HCT116 (cell line): ENCODE measurements at regions not wholly inside any gene's neighbourhood (a gene's known extent, or its start where the extent isn't known, plus 50 kb on each side); places are given as distances from the start of the nearest gene placed in this dataset.

Experiments
- ATAC-seq: fragments of 200-7000 bp; cut with Tn5 transposase; 2 replicates; pipeline ENCODE4 v1.9.1; 2020; ENCODE audit warnings: mild to moderate bottlenecking, moderate library complexity
- BruUV-seq: library from RNA; stranded (reverse); fragments of 400-500 nt; replicated peaks from 2 replicates; lab custom pipeline; 2021; lab: Mats Ljungman, UMichigan
- CTCF ChIA-PET: fragments of 300-600 bp; sonication (Branson Sonifier 250); formaldehyde crosslinking; loops from one replicate; lab custom pipeline; 2021; ENCODE audit warnings: antibody characterized with exemption; lab: Charles Lee
- POLR2A ChIA-PET: fragments of 300-600, 350-600 bp; sonication (Branson Sonifier 250); formaldehyde crosslinking; loops from one replicate; lab custom pipeline; 2021; ENCODE audit warnings: antibody characterized with exemption; lab: Charles Lee
- RAD21 ChIA-PET, 2 experiments: fragments of 300-600 bp; sonication (Branson Sonifier 250); formaldehyde crosslinking; loops; one replicate each; lab custom pipeline; 2023; ENCODE audit warnings: low total read pairs in 2 of 2; ENCODE audit not compliant: uncharacterized antibody in 2 of 2, unreplicated experiment in 2 of 2, low non-redundant PET in 1 of 2; lab: Charles Lee
- DNase-seq: peaks from one replicate; pipeline ENCODE4 v3.0.0-alpha.2; 2010; ENCODE audit warnings: low read depth, low spot score
- H2AFZ ChIP-seq: fragments of 200-600 bp; shearing (Covaris generic), sonication (generic); 2 replicates; pipeline ENCODE4 v1.6.1; 2017; ENCODE audit warnings: low read depth, mixed run types, mixed read lengths, antibody characterized with exemption, low read length; ENCODE audit not compliant: poor library complexity, severe bottlenecking
- H3K27ac ChIP-seq: 2 replicates; pipeline ENCODE4 v1.5.1; 2012; ENCODE audit warnings: low read depth, low read length
- H3K27me3 ChIP-seq: fragments of 200-600 bp; sonication (generic); 2 replicates; pipeline ENCODE4 v1.6.1; 2016; ENCODE audit warnings: mixed run types, low read length, mixed read lengths; ENCODE audit not compliant: insufficient read depth
- H3K36me3 ChIP-seq, 2 experiments: fragments of 200-500 bp in 1 of 2; fragments of 200-600 bp in 1 of 2; sonication (Bioruptor generic) in 1 of 2; sonication (generic) in 1 of 2; 2 replicates each; pipeline versions ENCODE4 v1.5.1 to v1.6.1; 2014 to 2016; ENCODE audit warnings: low read length in 2 of 2, inconsistent platforms in 1 of 2, mixed read lengths in 1 of 2, mixed run types in 1 of 2; ENCODE audit not compliant: insufficient read depth in 2 of 2, control insufficient read depth in 1 of 2
- H3K4me1 ChIP-seq, 2 experiments: fragments of 200-600 bp in 1 of 2; sonication (generic) in 1 of 2; 2 replicates each; pipeline versions ENCODE4 v1.5.1 to v1.6.1; 2012 to 2017; ENCODE audit warnings: low read length in 2 of 2, inconsistent platforms in 1 of 2, mild to moderate bottlenecking in 1 of 2, mixed read lengths in 1 of 2, mixed run types in 1 of 2, moderate library complexity in 1 of 2; ENCODE audit not compliant: insufficient read depth in 2 of 2, control insufficient read depth in 1 of 2
- H3K4me2 ChIP-seq: fragments of 200-600 bp; sonication (generic); 2 replicates; pipeline ENCODE4 v1.6.1; 2017; ENCODE audit warnings: mixed run types, low read length, mixed read lengths
- H3K4me3 ChIP-seq, 2 experiments: fragments of 200-600 bp in 1 of 2; sonication (generic) in 1 of 2; replicated peaks in 1 of 2; 2 replicates each; pipeline ENCODE4 v1.5.1; 2011 to 2016; ENCODE audit warnings: low read length in 2 of 2, control low read depth in 1 of 2, low read depth in 1 of 2, mild to moderate bottlenecking in 1 of 2, mixed read lengths in 1 of 2, mixed run types in 1 of 2
- H3K79me2 ChIP-seq: fragments of 200-600 bp; sonication (generic); 2 replicates; pipeline ENCODE4 v1.6.1; 2017; ENCODE audit warnings: mild to moderate bottlenecking, mixed run types, low read length, moderate library complexity, mixed read lengths; ENCODE audit not compliant: insufficient read depth
- H3K9ac ChIP-seq: fragments of 200-600 bp; sonication (generic); 2 replicates; pipeline ENCODE4 v1.6.1; 2016; ENCODE audit warnings: low read length, mixed read lengths
- H3K9me2 ChIP-seq: fragments of 200-600 bp; sonication (generic), shearing (Covaris generic); 2 replicates; pipeline ENCODE4 v1.6.1; 2017; ENCODE audit warnings: mixed run types, mild to moderate bottlenecking, moderate library complexity; ENCODE audit not compliant: insufficient read depth
- H3K9me3 ChIP-seq, 2 experiments: fragments of 200-500 bp in 1 of 2; fragments of 200-600 bp in 1 of 2; sonication (Bioruptor generic) in 1 of 2; sonication (generic) in 1 of 2; 2 replicates each; pipeline ENCODE4 v1.6.1; 2014 to 2017; ENCODE audit warnings: low read length in 2 of 2, mixed read lengths in 2 of 2, inconsistent platforms in 1 of 2, low read depth in 1 of 2, mild to moderate bottlenecking in 1 of 2, mixed run types in 1 of 2, moderate library complexity in 1 of 2; ENCODE audit not compliant: control insufficient read depth in 1 of 2, insufficient read depth in 1 of 2
- H4K20me1 ChIP-seq: fragments of 200-600 bp; sonication (generic), shearing (Covaris generic); 2 replicates; pipeline ENCODE4 v1.6.1; 2017; ENCODE audit warnings: mixed run types, mild to moderate bottlenecking, moderate library complexity; ENCODE audit not compliant: insufficient read depth
- CBX3 ChIP-seq: IDR thresholded peaks from 2 replicates; pipeline ENCODE4 v1.6.1; 2012; ENCODE audit warnings: low read depth
- CEBPB ChIP-seq: IDR thresholded peaks from 2 replicates; pipeline ENCODE4 v1.6.1; 2012; ENCODE audit warnings: low read depth
- EGR1 ChIP-seq: IDR thresholded peaks from 2 replicates; pipeline ENCODE4 v1.6.1; 2012; ENCODE audit warnings: low read depth
- ELF1 ChIP-seq: IDR thresholded peaks from 2 replicates; pipeline ENCODE4 v1.6.1; 2012; ENCODE audit warnings: low read depth, borderline replicate concordance
- EZH2 ChIP-seq: fragments of 200-600 bp; sonication (generic); IDR thresholded peaks from 2 replicates; pipeline ENCODE4 v1.6.1; 2017; ENCODE audit warnings: antibody characterized with exemption, mixed run types
- EZH2phosphoT487 ChIP-seq: fragments of 200-600 bp; IDR thresholded peaks from 2 replicates; pipeline ENCODE4 v1.6.1; 2018; ENCODE audit warnings: antibody characterized with exemption, borderline replicate concordance
- FOSL1 ChIP-seq: IDR thresholded peaks from 2 replicates; pipeline ENCODE4 v1.6.1; 2012; ENCODE audit warnings: low read depth
- JUND ChIP-seq: IDR thresholded peaks from 2 replicates; pipeline ENCODE4 v1.6.1; 2012
- POLR2A ChIP-seq: IDR thresholded peaks from 2 replicates; pipeline ENCODE4 v1.7.0; 2011; ENCODE audit warnings: borderline replicate concordance; ENCODE audit not compliant: insufficient read depth, insufficient read length; ENCODE audit errors: extremely low read depth
- POLR2AphosphoS5 ChIP-seq: IDR thresholded peaks from 2 replicates; pipeline ENCODE4 v1.6.1; 2011; ENCODE audit warnings: mild to moderate bottlenecking, low read depth, low read length, moderate library complexity
- RAD21 ChIP-seq: IDR thresholded peaks from 2 replicates; pipeline ENCODE4 v1.6.1; 2012; ENCODE audit warnings: low read depth, mild to moderate bottlenecking
- SIN3A ChIP-seq: IDR thresholded peaks from 2 replicates; pipeline ENCODE4 v1.6.1; 2012; ENCODE audit warnings: low read depth
- SP1 ChIP-seq: IDR thresholded peaks from 2 replicates; pipeline ENCODE4 v1.6.1; 2012; ENCODE audit warnings: low read depth
- SRF ChIP-seq: IDR thresholded peaks from 2 replicates; pipeline ENCODE4 v1.6.1; 2012; ENCODE audit warnings: low read depth
- TCF7L2 ChIP-seq: IDR thresholded peaks from 2 replicates; pipeline ENCODE4 v1.7.0; 2011; ENCODE audit warnings: borderline replicate concordance, inconsistent platforms; ENCODE audit not compliant: insufficient read depth, insufficient read length; ENCODE audit errors: extremely low read depth
- YY1 ChIP-seq: IDR thresholded peaks from 2 replicates; pipeline ENCODE4 v1.6.1; 2011; ENCODE audit warnings: low read length, low read depth, moderate library complexity, mild to moderate bottlenecking; ENCODE audit not compliant: insufficient replicate concordance; ENCODE audit errors: extremely low read depth
- ZFX ChIP-seq: fragments of 450-650 bp; IDR thresholded peaks from 2 replicates; pipeline ENCODE4 v1.6.1; 2017
- ZNF274 ChIP-seq: fragments of 200-500 bp; sonication (Bioruptor generic); IDR thresholded peaks from 2 replicates; pipeline ENCODE4 v1.6.1; 2014; ENCODE audit warnings: mild to moderate bottlenecking, low read depth, low read length, inconsistent platforms
- intact Hi-C: fragments of 100-400 bp; cut with micrococcal nuclease; formaldehyde crosslinking; loops from 2 replicates; pipeline ENCODE4 v1.10.0; 2022
- TF ChIP-seq, protein P1 (sequence below): IDR thresholded peaks from 2 replicates; pipeline ENCODE4 v1.6.1; 2012
- TF ChIP-seq, protein P2 (sequence below): IDR thresholded peaks from 2 replicates; pipeline ENCODE4 v1.6.1; 2012
- TF ChIP-seq, protein P3 (sequence below): IDR thresholded peaks from 2 replicates; pipeline ENCODE4 v1.6.1; 2012; ENCODE audit warnings: low read depth
- TF ChIP-seq, protein P4 (sequence below): IDR thresholded peaks from 2 replicates; pipeline ENCODE4 v1.6.1; 2011; ENCODE audit warnings: mild to moderate bottlenecking, low read length, moderate library complexity; ENCODE audit not compliant: insufficient replicate concordance; ENCODE audit errors: extremely low read depth

DNA sequence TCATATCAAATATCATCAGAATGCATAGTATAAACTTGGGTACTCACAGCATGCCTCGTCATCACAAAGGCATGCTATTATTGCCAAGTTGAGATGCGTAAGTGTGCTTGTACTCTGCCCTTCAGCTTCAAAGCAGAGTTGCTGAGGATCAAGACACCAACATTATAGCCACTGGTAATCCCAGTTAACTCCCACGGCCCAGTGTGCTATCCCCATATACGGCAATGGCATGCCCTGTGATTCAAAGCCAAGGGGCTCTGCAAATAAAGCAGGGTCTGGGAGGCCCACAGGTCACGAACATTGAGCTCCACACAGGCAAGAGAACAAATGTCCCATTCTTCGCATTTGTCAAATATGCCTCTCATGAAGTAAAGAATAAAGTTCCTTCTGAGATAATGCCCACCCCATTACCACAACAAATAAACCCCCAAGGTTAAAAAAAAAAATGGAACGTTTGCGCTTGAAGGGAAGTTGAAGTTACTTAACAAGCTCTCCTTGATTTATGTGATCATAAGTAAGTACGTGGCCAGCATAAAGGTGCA lies 298.1 kb upstream of the NECTIN3 start:
- Histone ChIP-seq H3K9ac (peak overlapping the region; percentile 52), H2AFZ (peak overlapping the region; percentile 76), H3K79me2 (no peaks in the 10 kb centered on the region), H3K4me1 (peaks cover 35 to 45% of the 10 kb centered on the region in 2 experiments), H3K4me2 (peak overlapping the region; percentile 63), H3K9me3 (no peaks in the 10 kb centered on the region), H3K4me3 (peak overlapping the region in 1 of 2 experiments; percentile 18; a peak in 2 of 4 replicates), H3K27ac (peak overlapping the region; percentile 78), H3K9me2 (no peaks in the 10 kb centered on the region), H4K20me1 (no peaks in the 10 kb centered on the region), H3K27me3 (no peaks in the 10 kb centered on the region), H3K36me3 (no peaks in the 10 kb centered on the region)
- peak; percentile 94 for ATAC-seq
- peak; percentile 93 for DNase-seq
- BruUV-seq, result no TSS peak
- POLR2A ChIA-PET, result no interaction called here
- intact Hi-C loops, result no loop called here
- RAD21 ChIA-PET, result interaction anchor here in 1 of 2 experiments (0.9 kb wide), 1 partner anchor 348 kb away, joined by 3 read pairs; no protein-coding TSS in a partner anchor
- CTCF ChIA-PET, result no interaction called here
- TF ChIP-seq ELF1, result no peak
- TF ChIP-seq SIN3A, result no peak
- 0 out of 2 replicates have a peak, but pooled peaks have one; percentile 13 for TF ChIP-seq ZFX
- peak; percentile 33 for TF ChIP-seq TCF7L2
- TF ChIP-seq FOSL1, result peak; percentile 79
- TF ChIP-seq POLR2AphosphoS5, result peak; percentile 33; the same call in 1 of the 2 replicates
- TF ChIP-seq, protein P1, sequence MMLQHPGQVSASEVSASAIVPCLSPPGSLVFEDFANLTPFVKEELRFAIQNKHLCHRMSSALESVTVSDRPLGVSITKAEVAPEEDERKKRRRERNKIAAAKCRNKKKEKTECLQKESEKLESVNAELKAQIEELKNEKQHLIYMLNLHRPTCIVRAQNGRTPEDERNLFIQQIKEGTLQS, result 0 out of 2 replicates have a peak, but pooled peaks have one; percentile 46
- no peak for TF ChIP-seq EZH2phosphoT487
- peak; percentile 79 for TF ChIP-seq JUND
- no peak for TF ChIP-seq EZH2
- peak; percentile 49; the same call in 1 of the 2 replicates for TF ChIP-seq EGR1
- no peak for TF ChIP-seq YY1
- TF ChIP-seq CBX3, result peak; percentile 86
- TF ChIP-seq, protein P2, sequence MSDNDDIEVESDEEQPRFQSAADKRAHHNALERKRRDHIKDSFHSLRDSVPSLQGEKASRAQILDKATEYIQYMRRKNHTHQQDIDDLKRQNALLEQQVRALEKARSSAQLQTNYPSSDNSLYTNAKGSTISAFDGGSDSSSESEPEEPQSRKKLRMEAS, result peak; percentile 67
- peak; percentile 99 for TF ChIP-seq SRF
- peak; percentile 84 for TF ChIP-seq SP1
- no peak; the same call in 1 of the 2 replicates for TF ChIP-seq RAD21
- no peak; the same call in 1 of the 2 replicates for TF ChIP-seq CEBPB
- no peak for TF ChIP-seq POLR2A
- TF ChIP-seq, protein P3, sequence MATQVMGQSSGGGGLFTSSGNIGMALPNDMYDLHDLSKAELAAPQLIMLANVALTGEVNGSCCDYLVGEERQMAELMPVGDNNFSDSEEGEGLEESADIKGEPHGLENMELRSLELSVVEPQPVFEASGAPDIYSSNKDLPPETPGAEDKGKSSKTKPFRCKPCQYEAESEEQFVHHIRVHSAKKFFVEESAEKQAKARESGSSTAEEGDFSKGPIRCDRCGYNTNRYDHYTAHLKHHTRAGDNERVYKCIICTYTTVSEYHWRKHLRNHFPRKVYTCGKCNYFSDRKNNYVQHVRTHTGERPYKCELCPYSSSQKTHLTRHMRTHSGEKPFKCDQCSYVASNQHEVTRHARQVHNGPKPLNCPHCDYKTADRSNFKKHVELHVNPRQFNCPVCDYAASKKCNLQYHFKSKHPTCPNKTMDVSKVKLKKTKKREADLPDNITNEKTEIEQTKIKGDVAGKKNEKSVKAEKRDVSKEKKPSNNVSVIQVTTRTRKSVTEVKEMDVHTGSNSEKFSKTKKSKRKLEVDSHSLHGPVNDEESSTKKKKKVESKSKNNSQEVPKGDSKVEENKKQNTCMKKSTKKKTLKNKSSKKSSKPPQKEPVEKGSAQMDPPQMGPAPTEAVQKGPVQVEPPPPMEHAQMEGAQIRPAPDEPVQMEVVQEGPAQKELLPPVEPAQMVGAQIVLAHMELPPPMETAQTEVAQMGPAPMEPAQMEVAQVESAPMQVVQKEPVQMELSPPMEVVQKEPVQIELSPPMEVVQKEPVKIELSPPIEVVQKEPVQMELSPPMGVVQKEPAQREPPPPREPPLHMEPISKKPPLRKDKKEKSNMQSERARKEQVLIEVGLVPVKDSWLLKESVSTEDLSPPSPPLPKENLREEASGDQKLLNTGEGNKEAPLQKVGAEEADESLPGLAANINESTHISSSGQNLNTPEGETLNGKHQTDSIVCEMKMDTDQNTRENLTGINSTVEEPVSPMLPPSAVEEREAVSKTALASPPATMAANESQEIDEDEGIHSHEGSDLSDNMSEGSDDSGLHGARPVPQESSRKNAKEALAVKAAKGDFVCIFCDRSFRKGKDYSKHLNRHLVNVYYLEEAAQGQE, result no peak
- TF ChIP-seq, protein P4, sequence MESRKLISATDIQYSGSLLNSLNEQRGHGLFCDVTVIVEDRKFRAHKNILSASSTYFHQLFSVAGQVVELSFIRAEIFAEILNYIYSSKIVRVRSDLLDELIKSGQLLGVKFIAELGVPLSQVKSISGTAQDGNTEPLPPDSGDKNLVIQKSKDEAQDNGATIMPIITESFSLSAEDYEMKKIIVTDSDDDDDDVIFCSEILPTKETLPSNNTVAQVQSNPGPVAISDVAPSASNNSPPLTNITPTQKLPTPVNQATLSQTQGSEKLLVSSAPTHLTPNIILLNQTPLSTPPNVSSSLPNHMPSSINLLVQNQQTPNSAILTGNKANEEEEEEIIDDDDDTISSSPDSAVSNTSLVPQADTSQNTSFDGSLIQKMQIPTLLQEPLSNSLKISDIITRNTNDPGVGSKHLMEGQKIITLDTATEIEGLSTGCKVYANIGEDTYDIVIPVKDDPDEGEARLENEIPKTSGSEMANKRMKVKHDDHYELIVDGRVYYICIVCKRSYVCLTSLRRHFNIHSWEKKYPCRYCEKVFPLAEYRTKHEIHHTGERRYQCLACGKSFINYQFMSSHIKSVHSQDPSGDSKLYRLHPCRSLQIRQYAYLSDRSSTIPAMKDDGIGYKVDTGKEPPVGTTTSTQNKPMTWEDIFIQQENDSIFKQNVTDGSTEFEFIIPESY, result no peak
- no peak for TF ChIP-seq ZNF274
